Brain pericyte (primary cell): ENCODE measurements at regions not wholly inside any gene's neighbourhood (a gene's known extent, or its start where the extent isn't known, plus 50 kb on each side); places are given as distances from the start of the nearest gene placed in this dataset.

Source experiments
- DNase-seq: peaks from one replicate; pipeline ENCODE4 v3.0.0-alpha.2; 2012; ENCODE audit warnings: low read depth, low spot score

DNA sequence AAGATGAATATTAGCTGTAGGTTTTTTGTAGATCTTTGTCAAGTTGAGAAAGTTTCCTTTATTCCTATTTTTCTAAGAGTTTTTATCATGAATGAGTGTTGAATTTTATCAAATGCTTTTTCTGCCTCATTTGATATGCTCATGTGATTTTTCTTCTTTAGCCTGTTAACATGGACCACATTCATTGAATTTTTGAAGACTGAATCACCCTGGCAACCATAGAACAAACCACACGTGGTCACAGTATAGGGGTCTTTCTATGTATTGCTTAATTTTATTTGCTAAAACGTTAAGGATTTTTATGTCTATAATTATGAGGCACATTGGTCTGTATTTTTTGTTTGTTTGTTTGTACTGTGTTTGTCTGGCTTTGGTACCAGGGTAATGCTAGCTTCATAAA lies 201.7 kb upstream of the CWC22 start:
- DNase-seq: no peak

GRCh38 chr2:180205621-180206235 lies 198.6 kb upstream of the CWC22 start:
- no peak for DNase-seq

DNA sequence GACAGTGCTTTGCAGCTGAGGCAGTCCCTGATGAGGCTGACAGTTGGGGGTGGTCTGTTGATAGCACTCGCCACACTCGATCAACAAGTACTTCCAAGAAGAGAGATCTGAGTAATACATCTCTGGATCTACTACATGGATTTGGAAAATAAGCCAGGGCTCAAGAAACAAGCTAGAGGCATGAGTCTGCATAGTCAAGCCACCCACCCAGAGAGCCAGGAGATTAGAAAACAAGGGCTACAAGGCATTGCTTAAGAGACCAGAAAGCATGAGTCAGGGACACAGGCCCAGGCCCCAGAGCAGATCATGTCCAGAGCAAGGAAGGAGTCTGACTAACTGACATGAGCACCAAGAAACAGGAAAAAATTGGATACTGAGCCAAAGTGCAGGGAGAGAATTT lies 196.9 kb upstream of the CWC22 start:
- no peak for DNase-seq

GRCh38 chr2:180202467-180202951 lies 195.4 kb upstream of the CWC22 start:
- no peak for DNase-seq

- no peak for DNase-seq
These were observed 189.4 kb upstream of the CWC22 start for GRCh38 chr2:180196419-180196977.

DNA sequence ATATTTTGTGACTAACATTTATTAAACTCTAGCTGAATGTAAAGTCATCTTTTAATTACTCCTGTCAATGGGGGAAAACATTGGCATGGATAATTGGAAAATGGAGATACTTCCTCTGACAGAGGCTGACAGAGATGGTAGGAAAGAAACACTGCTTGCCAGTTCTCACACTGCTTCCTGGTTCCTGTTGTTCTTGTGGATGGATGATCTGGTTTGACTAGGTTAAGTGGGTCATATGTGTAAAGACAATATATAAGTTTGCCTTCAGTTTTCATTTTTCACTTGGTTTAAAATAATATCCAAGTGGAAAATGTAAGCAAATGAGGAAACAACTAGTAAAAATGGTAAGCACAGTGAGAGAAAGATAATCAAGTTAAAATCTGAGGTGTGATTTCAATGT lies 188.8 kb upstream of the CWC22 start:
- no peak for DNase-seq

- DNase-seq: no peak
These were observed 184.5 kb upstream of the CWC22 start for GRCh38 chr2:180191432-180192124.

- DNase-seq: no peak
These were observed 183.8 kb upstream of the CWC22 start for GRCh38 chr2:180190851-180191250.

- DNase-seq: no peak
These were observed 180.5 kb upstream of the CWC22 start for GRCh38 chr2:180187611-180188010.

DNA sequence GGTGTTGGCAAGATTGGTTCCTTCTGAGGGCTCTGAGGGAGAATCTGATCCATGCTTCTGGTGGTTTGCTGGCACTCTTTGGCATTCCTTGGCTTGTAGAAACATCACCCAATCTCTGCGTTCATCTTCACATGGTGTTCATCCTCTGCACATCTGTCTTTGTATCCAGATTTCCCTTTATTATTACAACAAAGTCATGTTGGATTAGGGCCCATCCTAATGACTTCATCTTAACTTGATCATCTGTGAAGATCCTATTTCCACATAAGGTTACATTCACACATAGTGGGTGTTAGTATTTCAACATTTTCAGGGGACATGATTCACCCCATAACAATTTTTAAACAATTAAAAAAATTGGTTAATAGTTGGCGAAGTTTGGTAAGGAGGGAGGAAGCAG lies 177.4 kb upstream of the CWC22 start:
- DNase-seq: no peak

GRCh38 chr2:180180511-180180910 lies 173.4 kb upstream of the CWC22 start:
- DNase-seq: no peak

GRCh38 chr2:180177534-180177933 lies 170.4 kb upstream of the CWC22 start:
- DNase-seq: no peak

- DNase-seq: no peak
These were observed 168.6 kb upstream of the CWC22 start for GRCh38 chr2:180175736-180176135.

- DNase-seq: no peak
These were observed 167.5 kb upstream of the CWC22 start for GRCh38 chr2:180174580-180174979.

DNA sequence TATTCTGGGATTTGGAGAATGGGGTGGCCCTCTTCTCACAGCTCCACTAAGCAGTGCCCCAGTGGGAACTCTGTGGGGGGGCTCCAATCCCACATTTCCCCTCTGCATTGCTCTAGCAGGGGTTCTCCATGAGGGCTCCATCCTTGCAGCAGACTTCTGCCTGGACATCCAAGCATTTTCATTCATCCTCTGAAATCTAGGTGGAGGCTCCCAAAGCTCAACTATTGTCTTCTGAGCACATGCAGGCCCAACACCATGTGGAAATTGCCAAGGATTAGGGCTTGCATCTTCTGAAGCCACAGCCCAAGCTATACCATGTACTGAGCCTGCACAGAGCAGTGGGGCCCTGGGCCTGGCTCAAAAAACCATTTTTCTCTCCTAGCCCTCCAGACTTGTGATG lies 162.4 kb upstream of the CWC22 start:
- no peak for DNase-seq

- DNase-seq: no peak
These were observed 154.3 kb upstream of the CWC22 start for GRCh38 chr2:180161415-180161814.

DNA sequence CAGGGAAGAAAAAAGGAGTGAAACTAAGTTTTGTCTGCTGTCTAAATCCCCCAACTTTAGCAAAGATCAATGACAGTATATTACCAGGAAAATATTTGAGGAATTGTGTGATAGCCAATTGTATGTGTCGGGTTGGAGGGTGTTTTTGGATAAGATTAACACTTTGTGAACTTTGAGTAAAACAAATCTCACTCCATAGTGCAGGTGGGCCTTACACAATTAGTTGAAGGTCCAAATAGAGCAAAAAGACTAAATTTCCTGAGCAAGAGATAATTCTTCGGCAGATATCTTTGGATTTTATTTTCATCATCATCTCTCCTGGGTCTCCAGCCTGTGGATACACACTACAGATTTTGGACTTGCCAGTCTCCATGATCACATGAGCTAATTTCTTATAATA lies 152.8 kb upstream of the CWC22 start:
- no peak for DNase-seq

DNA sequence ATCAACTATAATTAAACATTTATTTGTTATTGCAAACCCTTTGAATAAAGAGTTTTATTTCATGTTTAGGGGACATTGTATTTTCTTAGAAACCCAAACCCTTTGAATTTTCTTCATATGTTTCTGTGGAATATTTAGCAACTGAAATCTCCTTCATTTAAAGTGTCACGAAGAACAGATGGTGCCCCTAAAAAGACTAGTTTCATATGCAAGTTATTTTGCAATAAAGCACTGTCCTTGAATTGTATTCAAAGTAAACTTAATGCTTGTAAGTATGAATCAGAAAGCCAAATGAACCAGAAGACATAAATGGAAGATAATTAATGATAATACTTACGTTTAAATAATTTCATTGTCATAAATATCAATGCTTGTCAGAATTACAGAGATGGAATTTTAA lies 151.9 kb upstream of the CWC22 start:
- DNase-seq: no peak

DNA sequence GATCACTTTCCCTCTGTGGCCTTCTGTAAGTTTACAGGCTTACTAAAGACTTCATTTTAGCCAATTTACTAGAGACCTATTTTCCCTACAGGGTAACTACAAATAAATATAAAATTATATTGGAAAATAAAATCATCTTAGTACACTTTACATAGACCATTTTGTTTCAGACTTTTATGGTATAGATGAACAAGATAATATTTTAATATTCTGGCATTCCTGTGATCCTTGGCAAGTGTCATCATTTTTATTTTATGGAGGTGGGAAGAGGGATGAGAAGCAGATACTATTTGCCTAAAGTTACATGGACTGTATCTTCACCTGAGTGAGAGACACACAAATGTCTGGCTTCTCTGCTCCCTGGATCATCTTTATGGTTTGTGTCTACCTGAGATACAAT lies 149.6 kb upstream of the CWC22 start:
- no peak for DNase-seq

GRCh38 chr2:180150606-180151005 lies 143.5 kb upstream of the CWC22 start:
- no peak for DNase-seq

DNA sequence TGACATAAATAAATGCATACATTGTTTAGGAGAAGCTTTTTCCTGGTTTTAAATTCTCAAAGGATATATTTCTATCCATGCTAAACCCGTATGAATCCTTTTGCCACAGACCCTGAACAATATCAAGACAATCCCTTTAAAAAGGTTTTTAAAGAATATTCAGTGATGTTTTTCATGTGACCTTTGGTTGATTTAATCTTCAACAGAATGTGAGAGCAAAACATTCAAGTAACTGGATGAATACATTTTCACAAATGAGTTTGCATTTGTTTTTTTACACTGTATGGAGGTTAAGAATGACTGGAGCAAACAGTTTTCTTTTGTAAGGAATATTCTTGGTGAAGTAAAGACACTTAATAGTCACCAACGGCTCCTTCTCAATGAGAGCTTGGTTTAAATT lies 139.4 kb upstream of the CWC22 start:
- DNase-seq: no peak

- no peak for DNase-seq
These were observed 139.0 kb upstream of the CWC22 start for GRCh38 chr2:180146114-180146513.

DNA sequence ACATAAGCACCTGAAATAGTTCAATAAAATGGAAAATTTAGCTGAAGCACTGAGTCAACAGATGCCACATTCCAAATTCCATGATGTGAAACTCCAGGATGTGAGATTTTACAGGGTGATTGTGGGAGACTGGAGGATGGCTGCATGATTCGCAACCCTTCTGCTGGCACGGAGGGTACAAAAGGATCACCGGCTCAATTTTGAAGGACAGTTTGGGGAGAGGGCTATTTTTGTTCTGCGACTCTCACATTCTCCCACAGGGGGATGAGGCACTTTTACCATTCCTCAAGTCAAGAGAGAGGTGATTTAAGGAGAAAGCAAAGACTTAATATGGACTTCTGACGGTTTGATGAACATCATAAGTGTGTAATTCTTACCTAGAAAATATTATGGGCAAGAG lies 138.1 kb upstream of the CWC22 start:
- DNase-seq: no peak
